Duodenal mucosa (tissue), 2 donors: ENCODE measurements at regions not wholly inside any gene's neighbourhood (a gene's known extent, or its start where the extent isn't known, plus 50 kb on each side); places are given as distances from the start of the nearest gene placed in this dataset.

Experiments used
- H3K27ac ChIP-seq: one replicate; pipeline ENCODE4 v1.7.0; 2013; ENCODE audit warnings: low read depth, low read length
- H3K27me3 ChIP-seq, 2 donors: one replicate each; pipeline ENCODE4 v1.7.0; 2013; ENCODE audit warnings: low read length in 2 of 2, control low read depth in 1 of 2; ENCODE audit not compliant: insufficient read depth in 2 of 2, control insufficient read depth in 1 of 2
- H3K36me3 ChIP-seq, 2 donors: one replicate each; pipeline ENCODE4 v1.7.0; 2013; ENCODE audit warnings: low read length in 2 of 2, control low read depth in 1 of 2; ENCODE audit not compliant: insufficient read depth in 2 of 2, control insufficient read depth in 1 of 2
- H3K4me1 ChIP-seq, 2 donors: one replicate each; pipeline ENCODE4 v1.7.0; 2013; ENCODE audit warnings: low read length in 2 of 2, control low read depth in 1 of 2; ENCODE audit not compliant: insufficient read depth in 2 of 2, control insufficient read depth in 1 of 2
- H3K4me3 ChIP-seq, 2 donors: one replicate each; pipeline ENCODE4 v1.7.0; 2013; ENCODE audit warnings: low read length in 2 of 2, low read depth in 1 of 2
- H3K9ac ChIP-seq, 2 donors: one replicate each; pipeline ENCODE4 v1.7.0; 2013; ENCODE audit warnings: low read length in 2 of 2, low read depth in 1 of 2
- H3K9me3 ChIP-seq, 2 donors: one replicate each; pipeline ENCODE4 v1.7.0; 2013; ENCODE audit warnings: low read length in 2 of 2, control low read depth in 1 of 2; ENCODE audit not compliant: control insufficient read depth in 1 of 2

- no peaks in the 10 kb centered on the region for H3K27me3 ChIP-seq
- H3K27ac ChIP-seq: no peak overlapping the region
- H3K9ac ChIP-seq: no peak overlapping the region
These were observed 321.3 kb downstream of the BLID start for GRCh38 chr11:121794671-121795141.

GRCh38 chr11:121793916-121794315 lies 322.1 kb downstream of the BLID start:
- Histone ChIP-seq H3K9me3 (peaks cover 0 to under 1% of the 10 kb centered on the region in 2 donors), H3K9ac (no peak overlapping the region), H3K4me1 (no peaks in the 10 kb centered on the region), H3K36me3 (no peaks in the 10 kb centered on the region), H3K4me3 (no peak overlapping the region), H3K27me3 (no peaks in the 10 kb centered on the region), H3K27ac (no peak overlapping the region)

More at GRCh38 chr11:121794671-121795141, 321.3 kb downstream of the BLID start:
- Histone ChIP-seq H3K36me3 (no peaks in the 10 kb centered on the region), H3K4me3 (no peak overlapping the region), H3K4me1 (no peaks in the 10 kb centered on the region), H3K9me3 (peaks cover 0 to 7% of the 10 kb centered on the region in 2 donors)

GRCh38 chr11:121793291-121793690 lies 322.7 kb downstream of the BLID start:
- Histone ChIP-seq H3K27ac (no peak overlapping the region), H3K4me3 (no peak overlapping the region), H3K9ac (no peak overlapping the region), H3K4me1 (no peaks in the 10 kb centered on the region), H3K9me3 (no peaks in the 10 kb centered on the region), H3K36me3 (no peaks in the 10 kb centered on the region), H3K27me3 (no peaks in the 10 kb centered on the region)

GRCh38 chr11:121792185-121792584 lies 323.8 kb downstream of the BLID start:
- no peaks in the 10 kb centered on the region for H3K4me1 ChIP-seq
- no peak overlapping the region for H3K9ac ChIP-seq
- H3K36me3 ChIP-seq: no peaks in the 10 kb centered on the region
- H3K9me3 ChIP-seq: no peaks in the 10 kb centered on the region
- H3K27ac ChIP-seq: no peak overlapping the region
- no peaks in the 10 kb centered on the region for H3K27me3 ChIP-seq
- H3K4me3 ChIP-seq: no peak overlapping the region

- no peaks in the 10 kb centered on the region for H3K36me3 ChIP-seq
- no peaks in the 10 kb centered on the region for H3K9me3 ChIP-seq
- no peaks in the 10 kb centered on the region for H3K4me1 ChIP-seq
- no peak overlapping the region for H3K9ac ChIP-seq
- no peak overlapping the region for H3K27ac ChIP-seq
- H3K27me3 ChIP-seq: no peaks in the 10 kb centered on the region
- no peak overlapping the region for H3K4me3 ChIP-seq
These were observed 325.6 kb downstream of the BLID start for GRCh38 chr11:121790430-121790829.

- Histone ChIP-seq H3K27ac (no peak overlapping the region), H3K9me3 (no peaks in the 10 kb centered on the region), H3K27me3 (no peaks in the 10 kb centered on the region), H3K36me3 (no peaks in the 10 kb centered on the region), H3K4me1 (no peaks in the 10 kb centered on the region), H3K9ac (no peak overlapping the region), H3K4me3 (no peak overlapping the region)
These were observed 328.2 kb upstream of the SORL1-AS1 start for GRCh38 chr11:121780971-121781370.

GRCh38 chr11:121777056-121777455 lies 324.3 kb upstream of the SORL1-AS1 start:
- H3K9me3 ChIP-seq: no peaks in the 10 kb centered on the region
- no peaks in the 10 kb centered on the region for H3K36me3 ChIP-seq
- no peak overlapping the region for H3K27ac ChIP-seq
- H3K4me3 ChIP-seq: no peak overlapping the region
- H3K4me1 ChIP-seq: no peaks in the 10 kb centered on the region
- H3K27me3 ChIP-seq: no peaks in the 10 kb centered on the region
- H3K9ac ChIP-seq: no peak overlapping the region

- H3K27ac ChIP-seq: no peak overlapping the region
- H3K27me3 ChIP-seq: no peaks in the 10 kb centered on the region
- H3K9ac ChIP-seq: no peak overlapping the region
- H3K4me3 ChIP-seq: no peak overlapping the region
- H3K9me3 ChIP-seq: no peaks in the 10 kb centered on the region
- no peaks in the 10 kb centered on the region for H3K36me3 ChIP-seq
- no peaks in the 10 kb centered on the region for H3K4me1 ChIP-seq
These were observed 322.5 kb upstream of the SORL1-AS1 start for GRCh38 chr11:121775276-121775675.

- Histone ChIP-seq H3K27me3 (no peaks in the 10 kb centered on the region), H3K4me3 (no peak overlapping the region), H3K9me3 (no peaks in the 10 kb centered on the region), H3K4me1 (no peaks in the 10 kb centered on the region), H3K27ac (no peak overlapping the region), H3K36me3 (no peaks in the 10 kb centered on the region), H3K9ac (no peak overlapping the region)
These were observed 320.3 kb upstream of the SORL1-AS1 start for GRCh38 chr11:121773076-121773475.

- Histone ChIP-seq H3K27me3 (no peaks in the 10 kb centered on the region), H3K4me3 (no peak overlapping the region), H3K36me3 (no peaks in the 10 kb centered on the region), H3K9ac (no peak overlapping the region), H3K27ac (no peak overlapping the region), H3K9me3 (no peaks in the 10 kb centered on the region), H3K4me1 (no peaks in the 10 kb centered on the region)
These were observed 318.3 kb upstream of the SORL1-AS1 start for GRCh38 chr11:121770939-121771595.
